Stimulated activated effector memory CD8-positive, alpha-beta T cell treated with anti-CD3 and anti-CD28 coated beads, Interleukin-12 subunit alpha, Interleukin-12 subunit beta, amount 100 ng/mL, for 72 hours (primary cell): ENCODE measurements at regions not wholly inside any gene's neighbourhood (a gene's known extent, or its start where the extent isn't known, plus 50 kb on each side); places are given as distances from the start of the nearest gene placed in this dataset.

Experiments
- ATAC-seq: fragments of 150-1000 bp; cut with Tn5 transposase; 2 replicates; pipeline ENCODE4 v1.10.0; 2021
- DNase-seq, 2 donors: peaks; one replicate each; pipeline ENCODE4 v3.0.0; 2021 to 2022; ENCODE audit warnings: low spot score in 2 of 2
- H3K27ac Mint-ChIP-seq: one replicate; pipeline ENCODE4 v1.8.0; 2022; ENCODE audit warnings: mild to moderate bottlenecking, mixed read lengths
- H3K36me3 Mint-ChIP-seq: one replicate; pipeline ENCODE4 v1.8.0; 2022; ENCODE audit warnings: mild to moderate bottlenecking, mixed read lengths
- H3K4me1 Mint-ChIP-seq: one replicate; pipeline ENCODE4 v1.8.0; 2022; ENCODE audit warnings: mixed read lengths
- H3K4me3 Mint-ChIP-seq: one replicate; pipeline ENCODE4 v1.8.0; 2022; ENCODE audit warnings: mild to moderate bottlenecking, mixed read lengths
- H3K9me3 Mint-ChIP-seq: one replicate; pipeline ENCODE4 v1.8.0; 2022; ENCODE audit warnings: mixed read lengths

- Mint-ChIP-seq H3K36me3 (no peaks in the 10 kb centered on the region), H3K9me3 (peaks cover 6% of the 10 kb centered on the region), H3K4me1 (no peaks in the 10 kb centered on the region), H3K4me3 (no peak overlapping the region), H3K27ac (no peak overlapping the region)
- ATAC-seq: no peak
- DNase-seq: no peak
Observed at GRCh38 chr11:115933564-115933963, 429.3 kb upstream of the CADM1 start.

DNA sequence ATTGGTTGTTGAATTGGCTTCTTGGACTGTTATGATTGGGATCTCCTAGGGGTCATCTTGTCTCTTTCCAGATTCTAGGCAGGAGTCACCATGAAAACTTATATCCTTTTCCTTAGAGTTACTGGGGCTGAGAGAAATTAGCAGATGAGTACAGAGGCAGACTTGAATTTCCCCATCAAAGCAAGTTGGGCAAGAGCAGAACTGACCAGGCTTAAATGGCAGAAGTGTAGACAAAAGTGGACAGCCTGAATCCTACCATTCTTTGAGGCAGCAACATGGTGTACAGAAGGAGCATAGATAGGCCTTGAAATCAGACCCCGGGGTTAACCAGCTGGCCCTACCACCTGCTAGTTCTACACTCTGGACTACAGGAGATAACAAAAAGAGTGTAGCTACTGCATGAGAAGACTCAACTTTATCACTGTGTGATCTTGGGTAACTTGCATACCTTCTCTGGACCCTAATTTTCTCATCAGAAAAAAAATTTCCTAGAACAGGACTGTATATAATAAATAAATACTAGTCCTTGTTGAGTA is 427.4 kb upstream of the CADM1 start:
- Mint-ChIP-seq H3K27ac (no peak overlapping the region), H3K9me3 (peaks cover 11% of the 10 kb centered on the region), H3K36me3 (no peaks in the 10 kb centered on the region), H3K4me3 (no peak overlapping the region), H3K4me1 (no peaks in the 10 kb centered on the region)
- DNase-seq (no peak), ATAC-seq (no peak)

DNA sequence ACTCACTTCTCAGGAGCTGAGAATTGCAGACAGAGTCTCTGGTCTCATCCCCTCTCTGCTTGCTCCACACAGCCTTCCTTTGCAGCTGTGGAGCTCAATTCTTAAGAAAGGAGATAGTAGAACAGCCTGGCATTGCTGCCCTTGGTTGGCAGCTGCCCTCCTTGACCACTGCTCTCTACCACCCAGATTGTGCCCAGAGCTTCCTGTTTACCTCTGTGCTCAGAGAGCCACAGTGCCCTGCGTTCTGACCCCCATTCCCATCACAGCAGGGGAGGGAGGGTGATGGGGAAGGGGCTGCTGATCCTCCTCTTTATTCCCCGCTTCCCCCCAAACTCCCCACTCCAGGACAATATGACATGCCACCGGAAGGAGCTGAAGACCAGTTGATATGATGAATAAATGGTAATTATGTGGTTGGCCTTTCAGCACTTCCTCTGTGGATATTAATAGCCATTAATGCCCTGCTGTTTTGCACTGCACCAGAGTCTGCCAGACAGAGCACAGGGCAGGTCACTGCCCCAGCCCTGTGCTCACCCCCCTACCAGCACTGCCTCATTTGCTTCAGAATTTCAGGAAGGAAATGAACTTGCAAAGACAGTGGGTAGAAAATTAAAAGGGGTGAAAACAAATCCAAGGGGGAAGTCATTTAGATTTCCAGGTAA is 426.8 kb upstream of the CADM1 start:
- no peak for DNase-seq
- no peaks in the 10 kb centered on the region for H3K36me3 Mint-ChIP-seq
- H3K4me3 Mint-ChIP-seq: no peak overlapping the region
- peaks cover 11% of the 10 kb centered on the region for H3K9me3 Mint-ChIP-seq
- no peak overlapping the region for H3K27ac Mint-ChIP-seq
- no peaks in the 10 kb centered on the region for H3K4me1 Mint-ChIP-seq
- ATAC-seq: no peak

GRCh38 chr11:115930291-115930690 is 426.1 kb upstream of the CADM1 start:
- ATAC-seq: no peak
- H3K9me3 Mint-ChIP-seq: peaks cover 11% of the 10 kb centered on the region
- H3K4me1 Mint-ChIP-seq: no peaks in the 10 kb centered on the region
- no peaks in the 10 kb centered on the region for H3K36me3 Mint-ChIP-seq
- H3K27ac Mint-ChIP-seq: no peak overlapping the region
- no peak for DNase-seq
- H3K4me3 Mint-ChIP-seq: no peak overlapping the region

- Mint-ChIP-seq H3K36me3 (no peaks in the 10 kb centered on the region), H3K4me3 (no peak overlapping the region), H3K4me1 (no peaks in the 10 kb centered on the region), H3K9me3 (peaks cover 11% of the 10 kb centered on the region), H3K27ac (no peak overlapping the region)
- no peak for DNase-seq
- no peak for ATAC-seq
Observed at GRCh38 chr11:115929618-115930129, 425.5 kb upstream of the CADM1 start.

GRCh38 chr11:115928811-115929210 is 424.6 kb upstream of the CADM1 start:
- Mint-ChIP-seq H3K9me3 (peaks cover 8% of the 10 kb centered on the region), H3K27ac (no peak overlapping the region), H3K4me3 (no peak overlapping the region), H3K4me1 (no peaks in the 10 kb centered on the region), H3K36me3 (no peaks in the 10 kb centered on the region)
- DNase-seq: no peak
- ATAC-seq: no peak

DNA sequence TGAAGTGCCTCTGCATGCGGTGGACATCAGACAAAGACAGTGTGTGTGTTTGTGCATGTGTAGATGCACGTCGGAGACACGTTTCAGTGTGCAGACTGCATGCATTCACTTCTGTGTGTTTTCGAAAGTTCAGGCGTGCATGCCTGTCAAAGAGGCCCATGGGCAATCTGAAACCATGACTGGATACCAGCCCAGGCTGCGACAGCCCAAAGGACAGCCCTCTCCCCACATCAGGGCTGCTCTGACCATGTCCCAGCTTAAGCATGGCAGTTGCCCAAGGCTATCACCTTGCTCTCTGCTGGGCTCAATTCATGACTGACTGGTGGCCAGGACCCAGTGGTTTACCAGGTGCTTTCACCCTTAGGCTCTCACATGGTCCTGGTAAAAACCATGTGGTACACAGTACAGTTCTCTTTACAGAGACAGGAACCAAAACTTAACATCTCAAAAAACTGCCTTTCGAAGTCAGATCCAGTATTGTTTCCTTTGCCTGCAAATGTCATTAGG is 423.7 kb upstream of the CADM1 start:
- DNase-seq (no peak), ATAC-seq (no peak)
- Mint-ChIP-seq H3K4me3 (no peak overlapping the region), H3K4me1 (no peaks in the 10 kb centered on the region), H3K9me3 (peaks cover 8% of the 10 kb centered on the region), H3K27ac (no peak overlapping the region), H3K36me3 (no peaks in the 10 kb centered on the region)

DNA sequence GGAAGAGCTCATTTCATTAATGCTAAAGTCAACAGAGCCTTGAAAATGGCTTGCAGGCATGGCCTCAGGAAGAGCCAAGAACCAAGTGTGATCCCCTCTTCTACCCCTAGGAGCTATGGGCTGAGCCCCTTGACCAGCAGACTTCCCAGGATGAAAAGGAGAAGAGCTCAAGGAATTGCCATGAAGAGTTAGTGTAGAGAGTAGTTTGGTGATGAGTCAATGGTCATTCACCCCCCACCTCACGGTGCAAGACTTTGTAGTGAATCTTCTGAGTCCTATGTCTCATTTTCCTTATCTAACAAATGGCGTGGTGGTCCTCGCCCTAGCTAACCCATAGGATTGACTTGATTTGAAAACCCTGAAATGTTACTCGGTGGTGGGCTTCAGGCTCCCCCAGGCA is 422.4 kb upstream of the CADM1 start:
- no peak overlapping the region for H3K27ac Mint-ChIP-seq
- peaks cover 8% of the 10 kb centered on the region for H3K9me3 Mint-ChIP-seq
- DNase-seq (no peak), ATAC-seq (no peak)
- H3K36me3 Mint-ChIP-seq: no peaks in the 10 kb centered on the region
- no peak overlapping the region for H3K4me3 Mint-ChIP-seq
- H3K4me1 Mint-ChIP-seq: no peaks in the 10 kb centered on the region

- no peaks in the 10 kb centered on the region for H3K4me1 Mint-ChIP-seq
- DNase-seq (no peak), ATAC-seq (no peak)
- H3K9me3 Mint-ChIP-seq: peaks cover 8% of the 10 kb centered on the region
- H3K4me3 Mint-ChIP-seq: no peak overlapping the region
- H3K27ac Mint-ChIP-seq: peak overlapping the region; percentile 52
- H3K36me3 Mint-ChIP-seq: no peaks in the 10 kb centered on the region
Observed at GRCh38 chr11:115926138-115926537, 421.9 kb upstream of the CADM1 start.

- no peak for ATAC-seq
- Mint-ChIP-seq H3K4me3 (no peak overlapping the region), H3K9me3 (peaks cover 8% of the 10 kb centered on the region), H3K36me3 (no peaks in the 10 kb centered on the region), H3K27ac (peak overlapping the region; percentile 52), H3K4me1 (no peaks in the 10 kb centered on the region)
- no peak for DNase-seq
Observed at GRCh38 chr11:115925568-115926090, 421.4 kb upstream of the CADM1 start.

GRCh38 chr11:115924744-115925567 is 420.7 kb upstream of the CADM1 start:
- H3K4me1 Mint-ChIP-seq: no peaks in the 10 kb centered on the region
- DNase-seq: peak in 1 of 2 donors; percentile 59
- ATAC-seq: peak; percentile 97
- peaks cover 7% of the 10 kb centered on the region for H3K9me3 Mint-ChIP-seq
- peak overlapping the region; percentile 52 for H3K27ac Mint-ChIP-seq
- no peak overlapping the region for H3K4me3 Mint-ChIP-seq
- no peaks in the 10 kb centered on the region for H3K36me3 Mint-ChIP-seq

- Mint-ChIP-seq H3K27ac (no peak overlapping the region), H3K4me3 (no peak overlapping the region), H3K36me3 (no peaks in the 10 kb centered on the region), H3K9me3 (peaks cover 5% of the 10 kb centered on the region), H3K4me1 (peaks cover 8% of the 10 kb centered on the region)
- ATAC-seq: no peak
- no peak for DNase-seq
Observed at GRCh38 chr11:115922876-115923275, 418.7 kb upstream of the CADM1 start.

DNA sequence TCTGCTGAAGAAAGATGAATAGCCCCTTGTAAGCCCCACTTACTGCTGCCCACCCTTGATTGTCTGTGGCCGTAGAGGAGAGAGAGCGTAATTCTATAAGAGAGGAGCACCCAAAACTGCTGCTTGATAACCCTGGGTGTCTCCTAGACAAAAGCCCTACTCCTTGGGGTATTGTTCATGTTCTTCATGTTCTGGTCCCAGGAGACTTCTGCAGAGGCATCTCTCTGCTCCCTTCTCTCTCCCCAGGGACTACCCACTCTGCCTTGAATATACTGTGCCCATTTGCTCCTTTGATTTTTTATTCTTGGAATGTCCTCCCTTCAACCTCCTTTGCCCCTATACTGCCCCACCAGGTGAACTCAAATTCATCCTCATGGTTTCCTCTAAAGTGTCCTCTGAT is 417.8 kb upstream of the CADM1 start:
- DNase-seq (no peak), ATAC-seq (no peak)
- no peaks in the 10 kb centered on the region for H3K36me3 Mint-ChIP-seq
- H3K9me3 Mint-ChIP-seq: peaks cover under 1% of the 10 kb centered on the region
- peaks cover 8% of the 10 kb centered on the region for H3K4me1 Mint-ChIP-seq
- H3K4me3 Mint-ChIP-seq: no peak overlapping the region
- H3K27ac Mint-ChIP-seq: no peak overlapping the region

DNA sequence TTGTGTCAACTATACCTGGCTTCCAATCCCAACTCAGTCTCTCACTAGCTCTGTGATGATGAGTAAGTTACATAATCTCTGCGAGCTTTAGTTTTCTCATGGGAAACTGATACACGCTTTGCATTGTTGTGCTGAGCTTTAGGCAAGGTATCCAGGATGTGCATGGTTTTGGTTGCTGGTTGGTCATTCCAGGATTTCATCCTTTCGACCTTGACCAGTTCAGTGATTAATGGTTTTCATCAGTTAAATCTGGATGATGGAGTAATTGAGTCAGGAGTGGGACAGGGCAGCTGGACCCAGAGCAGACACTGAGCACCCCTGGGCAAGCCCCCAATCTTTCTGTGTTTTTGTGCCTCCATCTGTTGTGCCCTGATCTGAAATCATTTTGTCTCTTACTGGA is 417.3 kb upstream of the CADM1 start:
- H3K36me3 Mint-ChIP-seq: no peaks in the 10 kb centered on the region
- H3K27ac Mint-ChIP-seq: no peak overlapping the region
- no peaks in the 10 kb centered on the region for H3K9me3 Mint-ChIP-seq
- no peak for DNase-seq
- H3K4me1 Mint-ChIP-seq: peaks cover 8% of the 10 kb centered on the region
- H3K4me3 Mint-ChIP-seq: no peak overlapping the region
- no peak for ATAC-seq

DNA sequence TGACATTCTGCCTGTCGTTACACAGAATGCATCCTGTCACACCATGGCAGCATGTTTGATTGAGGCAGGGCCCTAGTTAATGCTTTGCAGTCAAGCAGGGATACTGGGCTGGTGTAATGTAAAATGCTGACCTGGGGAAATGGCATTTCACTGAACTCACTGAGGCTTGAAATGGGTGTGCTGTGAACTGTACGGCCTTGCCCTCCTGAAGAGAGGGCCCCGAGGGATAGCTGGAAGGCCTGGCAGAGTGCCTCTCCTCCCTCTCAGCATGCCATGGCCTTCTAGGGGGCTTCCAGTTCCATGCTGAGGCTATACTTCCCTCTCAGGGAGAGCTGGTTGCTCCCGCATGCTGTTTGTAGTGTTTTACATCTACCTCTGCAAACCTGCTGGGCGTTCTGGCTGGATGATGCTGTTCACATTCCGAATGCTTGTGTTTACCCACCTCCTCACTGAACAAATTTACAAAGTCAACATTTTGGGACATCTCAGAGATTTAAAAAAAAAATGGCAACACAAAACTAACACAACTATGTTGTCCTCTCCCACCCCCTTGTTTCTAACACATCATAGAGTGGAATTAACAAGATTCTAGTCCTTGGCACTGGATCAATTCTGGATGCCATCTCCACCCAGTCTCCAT is 416.7 kb upstream of the CADM1 start:
- Mint-ChIP-seq H3K4me3 (no peak overlapping the region), H3K36me3 (no peaks in the 10 kb centered on the region), H3K27ac (no peak overlapping the region), H3K9me3 (no peaks in the 10 kb centered on the region), H3K4me1 (peaks cover 8% of the 10 kb centered on the region)
- DNase-seq (no peak), ATAC-seq (no peak)
